ENCODE measurements at regions not wholly inside any gene's neighbourhood (a gene's known extent, or its start where the extent isn't known, plus 50 kb on each side); places are given as distances from the start of the nearest gene placed in this dataset.

DNA sequence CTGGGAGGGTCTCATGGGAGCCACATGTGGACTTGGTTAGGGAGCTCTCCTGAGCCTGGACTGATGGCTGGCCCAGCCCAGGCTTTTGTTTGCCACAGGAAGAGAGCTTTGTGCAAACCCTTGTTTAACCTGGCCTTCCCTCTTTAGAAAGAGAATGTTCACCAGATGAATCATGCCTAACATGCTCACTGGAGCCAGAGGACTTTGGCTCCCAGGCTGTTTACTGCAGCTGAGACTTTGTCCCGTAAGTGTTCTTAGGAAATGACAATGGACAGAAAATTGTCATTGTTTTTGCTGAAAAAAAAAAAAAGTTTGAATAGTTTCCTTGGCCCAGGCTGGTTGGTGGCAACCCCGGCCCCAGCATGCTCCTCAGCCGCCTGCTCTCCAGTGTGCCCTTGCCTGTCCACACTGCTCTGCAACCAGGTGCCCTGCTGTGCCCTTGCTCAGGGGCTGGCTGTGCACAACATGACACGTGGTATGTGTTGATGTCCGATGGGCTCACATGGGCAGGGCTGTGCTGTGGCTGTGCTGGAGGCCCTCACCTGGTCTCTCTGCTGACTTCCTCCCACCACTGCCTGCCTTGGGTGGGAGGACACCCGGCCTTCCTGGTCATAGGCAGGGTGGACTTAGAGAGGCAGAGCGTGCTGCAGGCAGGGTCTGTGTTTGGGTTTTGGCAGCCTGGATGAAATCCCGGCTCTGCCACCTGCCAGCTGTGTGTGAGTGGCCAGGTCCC is 215.3 kb upstream of the ZNF32 start:
- peak in 2 of 3 donors; percentile 63 to 76 for DNase-seq
- H3K27ac ChIP-seq, result peak overlapping the region; percentile 23 to 73 (median 40)
- no peak overlapping the region for H3K4me3 ChIP-seq
- peaks cover 0 to 17% (median 9%) of the 10 kb centered on the region in 4 donors for H3K4me1 ChIP-seq
- H3K27me3 ChIP-seq, result no peaks in the 10 kb centered on the region
- TF ChIP-seq POLR2A (IDR thresholded peaks at IDR 0.05), result no peak
- TF ChIP-seq, protein P1, sequence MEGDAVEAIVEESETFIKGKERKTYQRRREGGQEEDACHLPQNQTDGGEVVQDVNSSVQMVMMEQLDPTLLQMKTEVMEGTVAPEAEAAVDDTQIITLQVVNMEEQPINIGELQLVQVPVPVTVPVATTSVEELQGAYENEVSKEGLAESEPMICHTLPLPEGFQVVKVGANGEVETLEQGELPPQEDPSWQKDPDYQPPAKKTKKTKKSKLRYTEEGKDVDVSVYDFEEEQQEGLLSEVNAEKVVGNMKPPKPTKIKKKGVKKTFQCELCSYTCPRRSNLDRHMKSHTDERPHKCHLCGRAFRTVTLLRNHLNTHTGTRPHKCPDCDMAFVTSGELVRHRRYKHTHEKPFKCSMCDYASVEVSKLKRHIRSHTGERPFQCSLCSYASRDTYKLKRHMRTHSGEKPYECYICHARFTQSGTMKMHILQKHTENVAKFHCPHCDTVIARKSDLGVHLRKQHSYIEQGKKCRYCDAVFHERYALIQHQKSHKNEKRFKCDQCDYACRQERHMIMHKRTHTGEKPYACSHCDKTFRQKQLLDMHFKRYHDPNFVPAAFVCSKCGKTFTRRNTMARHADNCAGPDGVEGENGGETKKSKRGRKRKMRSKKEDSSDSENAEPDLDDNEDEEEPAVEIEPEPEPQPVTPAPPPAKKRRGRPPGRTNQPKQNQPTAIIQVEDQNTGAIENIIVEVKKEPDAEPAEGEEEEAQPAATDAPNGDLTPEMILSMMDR (IDR thresholded peaks at IDR 0.05), result no peak
- H3K36me3 ChIP-seq, result no peaks in the 10 kb centered on the region
- no peaks in the 10 kb centered on the region for H3K9me3 ChIP-seq

DNA sequence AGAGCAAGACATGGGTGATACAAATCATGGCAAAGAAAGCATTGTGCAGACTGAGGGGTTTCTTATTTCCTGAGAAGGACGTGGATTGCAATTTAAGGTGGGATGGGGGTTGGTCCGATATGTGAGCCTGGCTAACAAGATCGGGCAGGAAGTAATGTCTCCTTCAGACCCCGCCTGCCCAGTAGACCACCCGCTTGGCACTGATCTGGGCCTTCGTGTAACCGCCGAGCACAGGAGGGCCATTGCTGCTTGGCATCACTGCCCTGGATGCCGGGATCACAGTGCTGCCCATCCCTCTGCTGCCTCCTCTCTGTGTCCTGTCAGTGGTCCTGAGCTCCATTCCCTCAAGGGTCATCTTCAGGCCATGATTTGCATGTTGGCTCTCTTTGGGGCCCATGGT is 214.6 kb upstream of the ZNF32 start:
- Histone ChIP-seq H3K4me3 (no peak overlapping the region), H3K9me3 (no peaks in the 10 kb centered on the region), H3K27ac (peak overlapping the region; percentile 5 to 73 (median 36)), H3K27me3 (no peaks in the 10 kb centered on the region), H3K4me1 (peaks cover 0 to 17% (median 9%) of the 10 kb centered on the region in 4 donors), H3K36me3 (no peaks in the 10 kb centered on the region)
- DNase-seq, result no peak
- TF ChIP-seq, protein P1 (IDR thresholded peaks at IDR 0.05), result no peak
- TF ChIP-seq POLR2A (IDR thresholded peaks at IDR 0.05), result no peak

DNA sequence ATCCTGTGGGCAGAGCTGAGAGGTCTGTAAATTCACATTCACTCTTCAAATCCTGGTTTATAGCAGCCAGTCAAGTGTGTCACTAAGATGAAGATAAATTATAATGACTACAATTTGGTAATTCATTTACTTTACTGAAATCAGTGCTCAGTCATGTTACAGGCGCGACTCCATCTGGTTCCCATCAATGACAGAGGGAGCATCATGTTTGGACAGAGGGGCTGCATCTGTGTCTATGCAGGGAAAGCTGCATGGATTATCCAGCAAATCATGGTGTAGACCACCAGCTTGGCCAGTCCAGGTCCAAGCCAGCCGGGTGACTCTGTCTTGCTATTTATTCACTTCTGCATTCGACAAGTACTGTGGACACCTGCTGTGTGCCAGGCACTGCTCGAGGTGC is 214.1 kb upstream of the ZNF32 start:
- Histone ChIP-seq H3K36me3 (no peaks in the 10 kb centered on the region), H3K4me1 (peaks cover 0 to 17% (median 9%) of the 10 kb centered on the region in 4 donors), H3K4me3 (no peak overlapping the region), H3K9me3 (no peaks in the 10 kb centered on the region), H3K27me3 (no peaks in the 10 kb centered on the region), H3K27ac (peak overlapping the region in 1 of 4 donors; percentile 73)
- no peak for TF ChIP-seq POLR2A (IDR thresholded peaks at IDR 0.05)
- TF ChIP-seq, protein P1 (IDR thresholded peaks at IDR 0.05), result no peak
- no peak for DNase-seq

DNA sequence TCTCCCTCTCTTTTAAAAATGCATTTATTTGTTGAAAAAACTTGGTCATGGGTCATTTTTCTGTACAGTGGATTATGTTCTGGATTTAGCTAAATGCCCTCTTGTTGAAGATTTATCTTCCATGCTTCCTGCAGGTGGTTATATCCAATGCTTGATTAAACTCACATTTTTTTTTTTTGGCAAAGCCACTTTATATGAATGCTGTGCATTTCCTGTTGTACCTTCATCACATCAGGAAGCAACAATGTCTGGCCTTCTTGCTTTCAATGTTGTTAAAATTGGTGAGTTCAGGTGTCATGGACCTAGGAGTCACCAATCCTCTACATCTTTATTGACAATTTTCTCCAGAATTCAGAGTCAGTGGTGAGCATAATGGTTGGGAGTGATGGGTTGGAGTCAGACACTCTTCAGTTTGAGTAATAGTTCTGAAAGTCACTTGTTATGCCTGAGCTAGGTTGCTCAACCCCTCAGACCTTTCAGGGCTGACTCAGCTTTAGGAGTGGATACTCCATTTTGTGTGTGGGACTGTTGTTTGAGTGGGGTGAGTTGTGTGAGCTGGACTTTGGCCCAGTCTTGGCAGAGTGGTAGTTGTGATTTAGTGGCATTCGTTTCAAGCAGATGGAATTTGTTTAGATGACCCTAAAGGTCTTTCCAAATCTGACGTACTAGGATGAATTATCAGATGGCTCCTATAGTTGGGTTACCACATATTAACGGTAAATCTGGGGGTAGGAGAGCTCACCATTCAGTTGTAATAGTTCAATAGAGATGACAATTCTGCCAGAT is 213.5 kb upstream of the ZNF32 start:
- peak in 1 of 3 donors; percentile 60 for DNase-seq
- H3K27ac ChIP-seq, result peak overlapping the region in 1 of 4 donors; percentile 73
- H3K9me3 ChIP-seq, result no peaks in the 10 kb centered on the region
- no peak for TF ChIP-seq POLR2A (IDR thresholded peaks at IDR 0.05)
- TF ChIP-seq, protein P1 (IDR thresholded peaks at IDR 0.05), result no peak
- H3K27me3 ChIP-seq, result no peaks in the 10 kb centered on the region
- H3K4me3 ChIP-seq, result no peak overlapping the region
- H3K4me1 ChIP-seq, result peaks cover 0 to 17% (median 9%) of the 10 kb centered on the region in 4 donors
- no peaks in the 10 kb centered on the region for H3K36me3 ChIP-seq

DNA sequence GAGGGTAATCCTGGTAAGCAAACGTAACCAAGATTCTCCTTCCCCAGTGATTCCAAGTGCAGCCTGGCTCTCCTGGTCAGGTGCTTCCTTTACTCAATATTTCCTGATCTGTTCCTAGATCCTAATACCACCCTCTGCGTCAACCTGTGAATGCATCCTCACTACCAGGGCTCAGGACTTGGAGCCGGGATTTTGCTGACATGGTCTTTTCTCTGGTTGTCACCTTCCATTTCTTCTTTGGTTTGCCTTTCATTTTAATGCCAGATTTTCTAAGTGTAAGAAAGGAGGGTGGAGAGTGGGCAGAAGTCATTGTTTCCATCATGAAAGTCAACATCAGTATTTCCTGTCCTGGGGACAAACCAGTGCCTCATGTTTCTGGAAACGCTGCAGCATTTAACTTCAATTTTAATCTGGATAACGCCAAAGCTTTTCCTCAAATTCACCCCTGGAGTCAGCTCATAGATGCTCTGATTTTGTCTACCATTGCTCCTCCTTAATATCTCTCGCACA is 210.4 kb upstream of the ZNF32 start:
- no peak for DNase-seq
- H3K27ac ChIP-seq, result no peak overlapping the region
- H3K9me3 ChIP-seq, result no peaks in the 10 kb centered on the region
- H3K36me3 ChIP-seq, result no peaks in the 10 kb centered on the region
- TF ChIP-seq POLR2A (IDR thresholded peaks at IDR 0.05), result no peak
- TF ChIP-seq, protein P1 (IDR thresholded peaks at IDR 0.05), result no peak
- no peak overlapping the region for H3K4me3 ChIP-seq
- no peaks in the 10 kb centered on the region for H3K27me3 ChIP-seq
- peaks cover 0 to 10% (median 4%) of the 10 kb centered on the region in 4 donors for H3K4me1 ChIP-seq
